Endometrium (tissue), 2 donors: ENCODE measurements at regions not wholly inside any gene's neighbourhood (a gene's known extent, or its start where the extent isn't known, plus 50 kb on each side); places are given as distances from the start of the nearest gene placed in this dataset.

Experiments used
- FAIRE-seq: peaks from 2 replicates; lab custom pipeline; 2012; peaks lifted over from hg19 to GRCh38; lab: Jason Lieb, UNC
- donor health status: control.
- donor health status: control.

DNA sequence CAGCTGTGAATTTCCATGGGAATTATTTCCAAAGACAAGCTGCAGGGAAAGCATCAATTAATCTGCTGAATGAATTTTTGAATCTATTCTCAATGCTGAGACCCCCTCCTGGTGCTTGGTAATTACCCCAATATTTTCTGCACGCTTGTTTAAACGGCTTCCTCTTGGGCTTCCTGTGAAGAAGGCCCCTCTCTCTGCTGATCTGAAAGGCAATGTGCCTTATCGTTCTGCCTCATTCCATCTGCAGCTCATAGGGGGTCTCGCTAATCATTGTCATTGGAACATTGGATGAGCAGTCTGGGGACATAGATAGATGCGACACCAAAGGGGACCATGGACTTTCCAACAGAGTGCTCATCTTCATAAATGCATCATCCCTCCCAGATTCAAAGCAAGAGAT lies 851.6 kb downstream of the PDHA2 start:
- FAIRE-seq, result no peak

DNA sequence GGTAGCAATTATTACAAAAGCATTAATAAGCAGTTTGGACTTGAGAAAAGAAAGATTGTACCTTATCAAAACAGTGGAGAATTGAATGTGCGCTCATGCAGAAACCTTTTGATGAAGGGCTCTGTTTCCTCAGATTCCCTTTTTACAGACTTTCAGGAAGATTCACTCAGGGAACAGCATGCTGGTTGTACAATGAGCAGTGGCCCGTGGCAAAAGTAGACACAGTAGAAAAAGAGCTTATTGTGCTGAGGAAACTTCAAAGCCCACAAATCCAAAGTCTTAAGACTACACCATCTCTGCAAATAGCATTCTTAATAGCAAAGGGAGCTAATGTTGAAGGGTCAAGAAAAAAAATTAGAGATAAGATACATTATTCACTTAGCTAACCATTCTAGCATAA lies 858.9 kb downstream of the PDHA2 start:
- FAIRE-seq, result no peak

DNA sequence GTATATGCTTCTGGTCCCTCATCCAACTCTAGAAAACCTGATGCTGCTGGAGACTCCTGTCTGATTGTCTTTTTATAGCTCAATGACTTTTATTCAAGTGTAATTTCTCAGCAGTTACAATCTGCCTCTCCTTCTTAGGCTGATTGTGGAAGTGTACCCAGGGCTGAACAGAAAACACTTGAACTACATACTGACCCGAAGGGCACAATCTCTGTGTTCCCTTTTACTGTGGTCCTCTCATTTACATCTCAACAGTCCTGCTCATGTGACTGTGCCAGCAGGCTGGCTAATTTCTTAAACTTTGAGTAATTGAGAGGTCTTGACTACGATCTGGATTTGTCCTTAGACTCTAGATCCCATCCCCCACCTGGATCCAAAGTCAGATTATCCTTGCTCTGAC lies 863.4 kb downstream of the PDHA2 start:
- no peak for FAIRE-seq

DNA sequence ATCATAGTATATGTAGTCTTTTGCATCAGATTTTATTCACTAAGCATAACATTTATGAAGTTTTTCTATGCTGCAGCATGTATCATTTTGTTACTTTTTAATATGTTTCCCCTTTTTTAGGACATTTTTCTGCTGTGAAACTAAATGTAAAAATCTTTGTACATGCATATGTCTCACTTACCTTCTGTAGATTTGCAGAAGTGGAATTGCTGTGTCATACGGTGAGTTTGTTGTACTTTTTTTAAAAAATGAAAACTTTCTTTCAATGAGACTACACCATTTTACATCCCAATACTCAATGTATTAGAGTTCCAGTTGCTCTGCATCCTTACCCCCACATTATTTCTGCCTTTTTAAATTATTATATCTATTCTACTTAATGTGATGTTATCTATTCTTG lies 868.9 kb downstream of the PDHA2 start:
- FAIRE-seq, result no peak

DNA sequence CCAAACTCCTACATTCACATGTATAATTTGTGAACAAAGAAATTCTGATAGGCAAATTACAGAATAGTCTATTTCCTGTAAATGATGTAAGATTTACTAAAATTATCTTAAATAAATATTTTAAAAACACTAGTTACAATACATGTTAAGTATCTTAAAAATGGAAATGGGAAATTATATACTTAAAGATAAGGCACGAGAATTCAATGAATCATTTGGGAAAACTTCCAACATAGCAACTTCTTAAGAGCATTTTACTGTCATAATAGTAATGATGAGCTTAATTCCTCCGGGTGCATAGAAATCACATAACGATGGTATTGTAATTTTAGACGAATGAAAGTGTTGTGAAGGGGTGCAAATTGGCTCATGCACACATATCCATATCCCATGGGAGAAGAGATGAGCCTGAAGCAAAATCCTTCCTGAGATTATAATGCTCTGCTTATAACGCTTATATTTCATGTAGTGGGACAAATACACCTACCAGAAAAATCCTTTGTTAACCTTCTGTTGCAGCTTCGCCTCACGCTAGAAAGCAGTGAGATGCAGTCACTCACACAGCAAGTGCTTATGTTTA lies 873.5 kb downstream of the PDHA2 start:
- no peak for FAIRE-seq

DNA sequence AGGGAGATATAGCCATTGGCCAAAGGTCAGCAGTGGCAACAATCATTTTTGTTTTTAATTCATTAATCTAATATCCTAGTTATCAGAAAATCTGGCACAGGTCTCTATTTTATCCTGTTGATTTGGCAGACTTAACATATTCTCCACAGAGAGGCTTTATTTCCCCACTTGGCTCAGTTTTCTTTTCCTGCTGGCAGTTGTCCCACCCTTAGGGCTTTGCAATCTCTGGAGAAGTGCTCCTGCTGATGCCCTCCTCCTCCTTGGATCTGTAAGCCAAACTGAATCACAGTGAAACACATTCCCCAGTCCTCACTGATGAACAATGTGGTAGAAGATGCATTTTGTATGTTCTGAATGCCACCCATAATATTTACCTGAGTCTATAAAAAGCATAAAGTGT lies 889.7 kb downstream of the PDHA2 start:
- FAIRE-seq, result no peak

DNA sequence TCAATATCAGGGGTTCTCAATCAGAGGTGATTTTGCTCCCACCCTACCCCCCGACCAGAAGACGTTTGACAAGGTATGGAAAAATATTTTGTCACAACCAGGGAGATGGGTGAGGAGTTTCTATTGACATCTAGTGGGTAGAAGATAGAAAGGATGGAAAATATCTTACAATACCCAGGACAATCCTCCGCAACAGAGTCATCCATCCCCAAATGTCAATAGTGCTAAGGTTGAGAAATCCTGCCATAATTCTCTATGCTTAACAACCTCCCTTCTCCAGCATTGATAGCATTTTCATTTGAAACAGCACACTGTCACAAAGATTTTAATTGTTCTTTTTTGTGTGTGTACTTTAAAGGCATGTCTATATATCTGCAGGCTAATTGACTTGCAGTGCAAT lies 890.5 kb downstream of the PDHA2 start:
- no peak for FAIRE-seq

DNA sequence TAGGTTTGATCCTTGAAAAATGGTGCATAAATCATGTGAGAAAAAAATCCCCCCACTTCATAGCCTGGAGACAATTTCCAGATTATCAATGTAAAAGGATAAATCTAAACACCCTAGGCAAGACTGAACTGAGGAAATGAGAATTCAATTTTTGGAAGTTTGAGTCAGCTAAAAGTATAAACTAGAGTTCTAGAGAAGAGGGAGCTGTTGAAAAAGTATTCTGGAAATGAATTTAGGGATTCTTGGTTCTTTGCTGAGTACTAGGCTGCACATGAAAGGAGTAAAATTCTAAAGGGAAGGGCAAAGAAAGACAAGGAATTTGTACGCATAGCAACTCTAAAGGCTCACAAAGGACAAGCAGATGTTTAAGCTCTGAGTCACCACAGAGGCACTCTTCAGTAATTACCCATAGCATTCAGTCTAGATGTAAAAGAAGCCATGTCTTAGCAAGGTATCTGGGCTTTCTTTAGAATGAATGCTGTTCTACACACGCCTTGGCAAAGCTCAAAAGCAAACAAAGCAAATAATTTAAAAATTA lies 896.5 kb downstream of the PDHA2 start:
- no peak for FAIRE-seq

DNA sequence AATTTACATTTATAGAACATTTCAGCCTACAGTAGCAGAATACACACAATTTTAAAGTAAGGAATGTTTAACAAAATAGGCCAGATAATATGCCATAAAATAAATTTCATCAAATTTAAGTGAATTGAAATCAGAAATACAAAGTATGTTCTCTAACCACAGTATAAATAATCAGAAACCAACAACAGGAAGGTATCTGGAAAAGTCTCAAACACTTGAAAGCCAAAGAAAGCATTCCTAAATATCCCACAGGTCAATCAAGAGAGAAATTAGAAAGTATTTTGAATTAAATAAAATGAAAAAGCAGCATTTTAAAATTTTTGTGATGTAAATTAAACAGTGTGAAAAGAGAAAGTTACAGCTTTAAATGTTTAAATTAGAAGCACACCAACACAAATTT lies 899.2 kb downstream of the PDHA2 start:
- no peak for FAIRE-seq

DNA sequence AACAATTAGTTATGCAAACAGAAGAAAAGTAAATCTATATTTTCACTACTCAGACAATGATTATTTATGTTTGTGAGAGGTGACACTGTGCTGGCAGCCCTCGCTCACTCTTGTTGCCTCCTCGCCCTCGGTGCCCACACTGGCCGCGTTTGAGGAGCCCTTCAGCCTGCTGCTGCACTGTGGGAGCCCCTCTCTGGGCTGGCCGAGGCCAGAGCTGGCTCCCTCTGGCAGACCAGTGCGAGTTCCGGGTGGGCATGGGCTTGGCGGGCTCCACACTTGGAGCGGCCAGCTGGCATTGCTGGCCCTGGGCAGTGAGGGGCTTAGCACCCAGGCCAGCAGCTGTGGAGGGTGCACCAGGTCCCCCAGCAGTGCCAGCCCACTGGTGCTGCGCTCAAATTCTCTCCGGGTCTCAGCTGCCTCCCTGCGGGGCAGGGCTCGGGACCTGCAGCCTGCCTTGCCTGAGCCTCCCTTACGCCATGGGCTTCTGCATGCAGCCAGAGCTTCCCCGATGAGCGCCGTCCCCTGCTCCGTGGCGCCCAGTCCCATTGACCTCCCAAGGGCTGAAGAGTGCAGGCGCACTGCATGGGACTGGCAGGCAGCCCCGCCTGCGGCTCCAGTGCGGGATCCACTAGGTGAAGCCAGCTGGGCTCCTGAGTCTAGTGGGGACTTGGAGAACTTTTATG lies 902.6 kb downstream of the PDHA2 start:
- FAIRE-seq, result no peak

DNA sequence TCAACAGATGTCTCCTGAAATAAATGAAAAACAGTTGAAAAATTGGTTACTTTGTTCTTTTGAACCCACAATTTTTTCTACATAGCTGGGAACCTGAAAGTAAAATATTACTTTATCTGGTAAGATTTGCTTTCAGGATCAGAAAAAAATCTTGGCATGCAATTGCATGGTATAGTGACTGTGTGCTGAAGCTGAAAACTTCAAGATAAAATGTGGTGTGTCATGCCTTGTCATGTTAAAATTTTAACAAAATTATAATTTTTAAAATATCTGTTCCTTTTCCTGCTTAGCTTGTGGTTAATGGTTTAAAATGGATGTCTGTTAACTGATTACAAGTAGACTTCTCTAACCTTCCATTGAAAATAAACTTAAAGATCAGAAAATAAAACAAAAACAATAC lies 904.8 kb downstream of the PDHA2 start:
- FAIRE-seq, result no peak

DNA sequence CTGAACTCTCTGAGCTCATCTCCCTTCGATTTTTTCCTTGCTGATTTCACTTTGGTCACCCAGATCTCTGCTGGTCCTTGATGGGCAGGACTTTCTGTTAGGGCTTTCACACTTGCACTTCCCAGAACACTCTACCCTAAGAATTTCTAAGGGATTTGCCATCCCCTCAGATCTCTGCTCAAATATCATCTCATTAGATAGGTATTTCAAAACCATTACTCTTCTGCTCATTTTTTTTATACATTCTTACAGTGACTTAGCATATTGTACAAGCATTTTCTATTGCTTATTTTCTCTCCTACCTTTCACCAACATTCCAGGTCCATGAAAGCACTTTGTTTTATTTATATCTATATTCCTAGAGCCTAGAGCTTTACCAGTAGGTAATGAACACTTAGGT lies 913.3 kb downstream of the PDHA2 start:
- FAIRE-seq, result no peak

DNA sequence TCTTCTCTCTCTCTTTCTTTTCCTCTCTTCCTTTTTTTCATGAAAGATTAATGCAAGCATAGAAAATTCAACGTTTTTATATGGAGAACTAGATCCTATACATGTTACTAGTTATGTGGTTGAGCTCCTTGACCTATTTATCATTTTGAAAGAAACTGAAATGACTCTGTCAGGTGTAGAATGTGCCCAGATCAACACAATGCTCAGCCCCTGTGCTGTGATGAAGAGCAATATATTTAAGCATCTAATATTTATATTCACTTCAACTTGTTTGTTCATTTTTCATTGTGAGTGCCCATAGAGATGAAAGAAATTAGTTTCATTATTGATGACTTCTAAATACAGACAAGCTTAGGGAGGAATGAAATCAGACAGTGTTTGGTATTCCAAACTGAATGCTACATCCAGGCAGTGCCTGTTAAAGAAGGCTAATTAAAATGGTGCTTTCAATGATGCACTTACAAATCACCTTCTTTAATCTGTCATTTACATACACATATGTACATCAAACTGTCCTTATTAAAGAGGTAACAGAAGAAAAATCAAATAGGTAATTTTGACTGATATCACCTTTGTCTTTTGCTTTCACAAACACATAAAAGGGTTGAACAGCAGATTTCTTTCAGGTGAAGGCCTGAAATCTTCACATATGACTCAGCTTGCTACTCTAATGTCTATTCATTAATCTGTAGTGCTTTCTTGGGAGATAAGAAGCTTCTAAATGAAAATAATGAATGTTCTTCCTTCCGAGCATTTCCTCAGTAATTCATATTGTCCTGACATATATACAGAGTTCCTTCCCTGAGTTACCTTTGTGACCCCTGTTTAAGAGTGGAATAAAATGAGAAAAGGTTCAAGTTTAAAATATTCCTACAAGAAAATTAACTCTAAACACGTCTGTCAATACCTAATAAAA lies 915.9 kb downstream of the PDHA2 start:
- no peak for FAIRE-seq

DNA sequence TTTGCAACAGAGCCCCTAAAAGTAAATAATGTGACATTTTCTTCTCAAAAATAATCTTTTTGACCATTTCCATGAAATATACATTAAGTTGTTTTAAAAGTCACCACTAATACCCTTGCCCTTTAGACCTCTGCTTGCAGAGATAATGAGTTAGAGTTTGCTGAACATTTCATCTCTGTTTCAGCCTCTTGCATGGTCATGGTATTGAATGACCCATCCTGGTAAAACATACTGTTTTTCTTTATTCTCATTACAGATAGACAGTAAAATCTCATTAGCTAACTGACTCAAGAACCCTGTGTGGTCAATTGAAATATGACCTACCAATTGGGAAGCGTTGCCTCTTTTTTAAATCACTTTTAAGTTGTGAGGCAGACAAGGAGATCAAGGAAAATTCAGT lies 916.7 kb downstream of the PDHA2 start:
- FAIRE-seq, result no peak

DNA sequence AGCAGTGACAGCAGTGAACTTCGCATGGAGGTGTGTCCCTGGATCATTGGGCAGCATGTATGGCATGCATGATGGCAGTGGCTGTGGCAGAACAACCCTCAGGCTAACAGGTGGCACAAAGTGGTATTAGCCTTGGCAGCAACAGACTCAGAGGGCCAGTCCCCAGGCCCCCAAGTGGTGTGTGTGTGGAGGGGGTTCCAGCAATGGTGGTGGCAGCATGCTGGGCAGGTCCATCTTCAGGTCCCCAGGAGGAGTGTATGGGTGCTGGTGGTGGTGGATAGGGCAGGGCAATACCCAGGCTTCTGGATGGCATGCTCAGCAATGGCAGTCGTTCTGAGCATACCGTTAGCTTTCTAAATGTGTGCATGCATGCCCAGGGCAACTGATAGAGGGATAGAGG lies 923.7 kb downstream of the PDHA2 start:
- no peak for FAIRE-seq

DNA sequence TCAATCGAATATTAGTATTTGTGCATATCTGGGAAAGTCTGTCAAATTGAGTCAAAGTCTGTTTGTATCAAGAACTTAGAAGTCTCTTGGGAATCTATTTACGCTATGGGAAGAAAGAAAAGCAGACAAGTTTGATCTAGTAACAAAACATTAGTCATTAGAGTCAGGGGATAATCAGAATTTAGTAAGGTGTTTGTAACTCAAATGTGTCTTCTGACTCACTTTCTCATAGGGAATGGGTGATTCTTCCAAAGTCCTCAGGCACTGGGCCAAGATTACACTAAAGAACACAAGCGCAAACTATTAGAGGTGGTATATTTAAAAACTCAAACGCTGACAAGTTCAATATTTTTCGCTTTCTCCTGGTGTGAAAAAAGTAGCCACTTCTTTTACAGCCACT lies 926.5 kb downstream of the PDHA2 start:
- FAIRE-seq, result no peak

DNA sequence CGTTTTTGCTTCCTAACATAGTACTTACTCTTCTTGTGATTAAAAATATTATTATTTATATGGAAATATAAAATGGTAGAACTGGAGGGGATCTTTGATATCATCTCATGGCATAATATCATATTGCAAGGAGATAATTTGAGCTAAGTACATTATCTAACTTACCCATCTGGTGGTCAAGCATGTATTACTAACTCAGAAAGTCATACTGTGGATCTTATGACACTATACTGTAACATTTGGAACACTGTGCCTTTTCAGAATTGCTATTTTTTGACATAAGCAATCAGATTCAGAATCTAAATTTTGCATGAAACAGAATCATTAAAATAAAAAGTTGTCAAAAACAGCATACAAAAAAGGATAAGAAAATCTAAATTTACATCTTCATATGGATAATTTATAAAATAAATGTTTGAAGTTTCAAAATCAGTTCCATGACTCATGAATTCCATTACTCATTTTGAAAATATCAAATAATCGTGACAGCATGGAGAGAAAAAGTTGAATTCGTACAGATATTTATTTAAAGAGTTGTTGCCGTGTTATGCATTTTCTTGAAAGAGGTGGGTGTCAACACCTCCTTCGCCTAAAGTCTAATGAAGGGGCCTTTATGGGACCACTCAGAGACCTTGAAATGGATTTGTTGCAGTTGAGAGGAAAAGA lies 928.1 kb downstream of the PDHA2 start:
- no peak for FAIRE-seq

DNA sequence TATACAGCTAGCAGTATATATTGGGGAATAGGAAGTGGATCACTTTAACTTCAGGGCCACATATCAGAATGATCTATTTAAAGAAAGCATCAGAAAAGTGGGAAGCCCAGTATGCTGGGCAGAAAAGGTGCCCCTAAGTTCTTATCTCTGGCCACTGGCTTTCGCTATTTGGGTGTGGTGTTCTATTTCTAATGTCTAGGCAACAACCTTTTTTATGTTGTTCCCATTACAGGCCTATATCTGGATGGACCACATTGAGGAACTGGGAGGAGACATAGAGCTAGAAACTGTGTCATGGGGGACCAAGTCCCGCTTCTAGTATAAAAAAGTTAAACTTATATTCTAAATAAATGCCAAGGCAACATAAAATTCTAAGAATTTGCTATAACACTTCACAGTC lies 935.6 kb downstream of the PDHA2 start:
- no peak for FAIRE-seq

DNA sequence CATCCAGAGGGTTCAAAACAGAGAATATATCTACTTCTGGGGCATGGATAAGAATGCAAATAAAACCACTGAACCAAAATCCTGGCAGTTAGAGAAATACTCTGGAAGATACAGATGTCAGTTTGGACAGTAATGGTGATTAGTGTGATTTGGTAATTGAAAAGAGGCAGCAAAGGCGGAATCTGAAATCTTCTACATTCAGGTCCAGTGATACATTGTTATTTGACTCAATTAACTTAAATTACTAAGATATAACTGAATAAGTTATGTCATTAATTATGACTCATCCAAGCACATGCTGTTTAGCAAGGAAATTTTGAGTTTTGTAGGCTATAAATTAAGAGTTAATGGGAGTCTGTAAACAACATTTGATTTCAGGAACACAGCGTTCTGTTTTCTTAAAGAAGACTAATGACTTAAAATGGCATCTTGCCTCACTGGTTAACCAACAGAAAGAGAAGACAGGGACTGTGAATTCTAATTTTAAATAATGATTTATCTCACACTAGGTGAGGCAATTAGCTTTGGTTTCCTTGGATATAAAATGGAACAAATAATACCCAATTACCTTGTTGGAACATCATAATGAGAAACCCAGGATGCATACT lies 937.1 kb downstream of the PDHA2 start:
- no peak for FAIRE-seq

DNA sequence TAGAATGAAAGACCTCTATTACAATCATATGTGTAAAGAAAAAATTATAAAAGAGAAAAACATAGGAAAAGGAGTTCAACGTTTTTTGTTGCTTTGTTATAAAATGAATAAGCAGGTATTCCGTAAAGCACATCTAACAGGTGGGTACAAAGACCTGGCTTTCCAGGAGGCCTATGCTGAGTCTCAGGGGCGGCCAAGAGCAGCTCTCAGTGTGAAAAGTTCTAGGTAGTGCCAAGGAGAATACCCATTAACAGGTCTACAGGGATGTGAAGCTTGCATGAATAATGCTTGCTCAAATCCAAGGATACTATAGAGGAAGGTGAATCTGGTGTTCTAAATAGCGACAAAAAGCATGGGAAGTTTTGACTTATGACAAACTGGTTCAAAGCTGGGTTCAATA lies 944.4 kb downstream of the PDHA2 start:
- FAIRE-seq, result no peak

DNA sequence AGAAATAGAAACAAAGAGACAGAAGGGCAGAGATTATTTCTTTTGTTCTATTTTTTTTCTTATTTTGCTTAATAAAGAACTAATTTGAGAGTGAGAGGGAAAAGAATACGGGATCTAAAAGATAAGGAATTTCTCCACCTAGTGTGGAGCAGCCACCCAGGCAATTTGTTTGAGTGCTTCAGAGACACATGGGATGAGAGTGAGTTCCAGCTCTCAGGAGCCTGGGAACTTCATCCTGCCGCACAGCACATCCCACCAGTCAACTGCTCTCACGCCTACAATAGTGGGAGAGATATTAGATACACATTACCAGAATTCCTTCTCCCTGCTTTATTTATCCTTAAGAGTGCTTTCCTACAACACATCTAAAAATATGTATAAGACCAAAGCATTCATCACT lies 946.4 kb downstream of the PDHA2 start:
- no peak for FAIRE-seq

DNA sequence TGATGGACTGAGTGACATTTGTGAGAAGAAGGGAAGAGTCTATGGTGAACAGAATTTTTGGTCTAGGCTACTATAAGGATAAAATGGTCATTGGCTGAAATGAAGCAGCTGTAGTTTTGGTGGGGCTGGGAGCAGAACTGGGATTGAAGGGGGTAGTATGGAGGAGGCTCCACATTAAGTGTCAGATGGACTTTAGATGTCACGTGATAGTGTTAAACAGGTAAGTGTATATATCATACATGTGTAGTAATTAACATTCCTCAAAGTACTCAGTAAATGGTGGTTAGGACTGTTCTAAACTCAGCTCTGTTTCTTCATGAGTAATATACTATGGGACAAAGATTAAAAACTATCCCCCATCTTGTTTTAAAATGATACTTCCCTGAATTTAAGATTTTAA lies 947.9 kb downstream of the PDHA2 start:
- FAIRE-seq, result no peak
